ENCODE measurements at regions not wholly inside any gene's neighbourhood (a gene's known extent, or its start where the extent isn't known, plus 50 kb on each side); places are given as distances from the start of the nearest gene placed in this dataset.
A peak's percentile ranks its signal among the peaks of the same experiment; 100 is the strongest.

- FAIRE-seq (no peak), DNase-seq (no peak)
- no peak overlapping the region for H3K27ac ChIP-seq (ENCODE audit: low read depth in 1 of 3, low read length in 2 of 3)
- H3K27me3 ChIP-seq (ENCODE audit: control insufficient read depth in 3 of 3, insufficient read depth in 3 of 3, low read length in 3 of 3): no peaks in the 10 kb centered on the region
- no peaks in the 10 kb centered on the region for H3K36me3 ChIP-seq (ENCODE audit: control insufficient read depth in 3 of 3, insufficient read depth in 2 of 3, low read depth in 1 of 3, low read length in 3 of 3)
- H3K4me1 ChIP-seq (ENCODE audit: control insufficient read depth in 3 of 3, insufficient read depth in 2 of 3, low read depth in 1 of 3, low read length in 2 of 3): no peaks in the 10 kb centered on the region
- no peak overlapping the region for H3K4me3 ChIP-seq (ENCODE audit: low read depth in 1 of 3, low read length in 3 of 3)
- H3K9me3 ChIP-seq (ENCODE audit: control insufficient read depth in 2 of 2, insufficient read depth in 1 of 2, low read depth in 1 of 2, low read length in 1 of 2): peaks cover 0 to 6% of the 10 kb centered on the region in 2 donors
- WGBS, 3 donors: 41 to 58% (median 50%) methylated on average over 1 of the region's 1 CpG
Measured at GRCh38 chr10:124253006-124253405, 159.6 kb upstream of the CHST15 start.

- no peaks in the 10 kb centered on the region for H3K27me3 ChIP-seq (ENCODE audit: control insufficient read depth in 3 of 3, insufficient read depth in 3 of 3, low read length in 3 of 3)
- no peaks in the 10 kb centered on the region for H3K4me1 ChIP-seq (ENCODE audit: control insufficient read depth in 3 of 3, insufficient read depth in 2 of 3, low read depth in 1 of 3, low read length in 2 of 3)
- WGBS, 3 donors: 72 to 84% (median 79%) methylated on average over 8 of the region's 8 CpGs
- H3K9me3 ChIP-seq (ENCODE audit: control insufficient read depth in 2 of 2, insufficient read depth in 1 of 2, low read depth in 1 of 2, low read length in 1 of 2): peaks cover 0 to 6% of the 10 kb centered on the region in 2 donors
- DNase-seq (no peak), FAIRE-seq (no peak)
- no peak overlapping the region for H3K4me3 ChIP-seq (ENCODE audit: low read depth in 1 of 3, low read length in 3 of 3)
- no peak overlapping the region for H3K27ac ChIP-seq (ENCODE audit: low read depth in 1 of 3, low read length in 2 of 3)
- no peaks in the 10 kb centered on the region for H3K36me3 ChIP-seq (ENCODE audit: control insufficient read depth in 3 of 3, insufficient read depth in 2 of 3, low read depth in 1 of 3, low read length in 3 of 3)
Measured at GRCh38 chr10:124252097-124252715, 158.8 kb upstream of the CHST15 start.

- Histone ChIP-seq H3K36me3 (ENCODE audit: control insufficient read depth in 3 of 3, insufficient read depth in 2 of 3, low read depth in 1 of 3, low read length in 3 of 3) (no peaks in the 10 kb centered on the region), H3K4me3 (ENCODE audit: low read depth in 1 of 3, low read length in 3 of 3) (no peak overlapping the region), H3K4me1 (ENCODE audit: control insufficient read depth in 3 of 3, insufficient read depth in 2 of 3, low read depth in 1 of 3, low read length in 2 of 3) (no peaks in the 10 kb centered on the region), H3K9me3 (ENCODE audit: control insufficient read depth in 2 of 2, insufficient read depth in 1 of 2, low read depth in 1 of 2, low read length in 1 of 2) (peaks cover 0 to 6% of the 10 kb centered on the region in 2 donors), H3K27ac (ENCODE audit: low read depth in 1 of 3, low read length in 2 of 3) (no peak overlapping the region), H3K27me3 (ENCODE audit: control insufficient read depth in 3 of 3, insufficient read depth in 3 of 3, low read length in 3 of 3) (no peaks in the 10 kb centered on the region)
- FAIRE-seq (no peak), DNase-seq (peak in 1 of 2 donors; percentile 7)
- 8 to 35% (median 10%) methylated on average over 4 of the region's 4 CpGs for WGBS, 3 donors
Measured at GRCh38 chr10:124251317-124252065, 158.1 kb upstream of the CHST15 start.

GRCh38 chr10:124250506-124250905 is 157.1 kb upstream of the CHST15 start:
- Histone ChIP-seq H3K4me1 (ENCODE audit: control insufficient read depth in 3 of 3, insufficient read depth in 2 of 3, low read depth in 1 of 3, low read length in 2 of 3) (no peaks in the 10 kb centered on the region), H3K27ac (ENCODE audit: low read depth in 1 of 3, low read length in 2 of 3) (no peak overlapping the region), H3K9me3 (ENCODE audit: control insufficient read depth in 2 of 2, insufficient read depth in 1 of 2, low read depth in 1 of 2, low read length in 1 of 2) (peaks cover 0 to 6% of the 10 kb centered on the region in 2 donors), H3K4me3 (ENCODE audit: low read depth in 1 of 3, low read length in 3 of 3) (no peak overlapping the region), H3K27me3 (ENCODE audit: control insufficient read depth in 3 of 3, insufficient read depth in 3 of 3, low read length in 3 of 3) (no peaks in the 10 kb centered on the region), H3K36me3 (ENCODE audit: control insufficient read depth in 3 of 3, insufficient read depth in 2 of 3, low read depth in 1 of 3, low read length in 3 of 3) (no peaks in the 10 kb centered on the region)
- WGBS, 3 donors: 79 to 89% (median 87%) methylated on average over 6 of the region's 6 CpGs
- DNase-seq (no peak), FAIRE-seq (no peak)

- FAIRE-seq (no peak), DNase-seq (no peak)
- H3K27me3 ChIP-seq (ENCODE audit: control insufficient read depth in 3 of 3, insufficient read depth in 3 of 3, low read length in 3 of 3): no peaks in the 10 kb centered on the region
- H3K9me3 ChIP-seq (ENCODE audit: control insufficient read depth in 2 of 2, insufficient read depth in 1 of 2, low read depth in 1 of 2, low read length in 1 of 2): peaks cover 0 to 3% of the 10 kb centered on the region in 2 donors
- no peak overlapping the region for H3K27ac ChIP-seq (ENCODE audit: low read depth in 1 of 3, low read length in 2 of 3)
- H3K4me3 ChIP-seq (ENCODE audit: low read depth in 1 of 3, low read length in 3 of 3): no peak overlapping the region
- no peaks in the 10 kb centered on the region for H3K4me1 ChIP-seq (ENCODE audit: control insufficient read depth in 3 of 3, insufficient read depth in 2 of 3, low read depth in 1 of 3, low read length in 2 of 3)
- H3K36me3 ChIP-seq (ENCODE audit: control insufficient read depth in 3 of 3, insufficient read depth in 2 of 3, low read depth in 1 of 3, low read length in 3 of 3): no peaks in the 10 kb centered on the region
- 77 to 85% (median 83%) methylated on average over 8 of the region's 8 CpGs for WGBS, 3 donors
Measured at GRCh38 chr10:124249812-124250432, 156.5 kb upstream of the CHST15 start.

- no peak overlapping the region for H3K4me3 ChIP-seq (ENCODE audit: low read depth in 1 of 3, low read length in 3 of 3)
- no peak overlapping the region for H3K27ac ChIP-seq (ENCODE audit: low read depth in 1 of 3, low read length in 2 of 3)
- 48 to 76% (median 59%) methylated on average over 6 of the region's 6 CpGs for WGBS, 3 donors
- no peaks in the 10 kb centered on the region for H3K36me3 ChIP-seq (ENCODE audit: control insufficient read depth in 3 of 3, insufficient read depth in 2 of 3, low read depth in 1 of 3, low read length in 3 of 3)
- H3K9me3 ChIP-seq (ENCODE audit: control insufficient read depth in 2 of 2, insufficient read depth in 1 of 2, low read depth in 1 of 2, low read length in 1 of 2): no peaks in the 10 kb centered on the region
- no peaks in the 10 kb centered on the region for H3K27me3 ChIP-seq (ENCODE audit: control insufficient read depth in 3 of 3, insufficient read depth in 3 of 3, low read length in 3 of 3)
- FAIRE-seq (no peak), DNase-seq (no peak)
- no peaks in the 10 kb centered on the region for H3K4me1 ChIP-seq (ENCODE audit: control insufficient read depth in 3 of 3, insufficient read depth in 2 of 3, low read depth in 1 of 3, low read length in 2 of 3)
Measured at GRCh38 chr10:124249196-124249595, 155.8 kb upstream of the CHST15 start.

- Histone ChIP-seq H3K27me3 (ENCODE audit: control insufficient read depth in 3 of 3, insufficient read depth in 3 of 3, low read length in 3 of 3) (no peaks in the 10 kb centered on the region), H3K9me3 (ENCODE audit: control insufficient read depth in 2 of 2, insufficient read depth in 1 of 2, low read depth in 1 of 2, low read length in 1 of 2) (no peaks in the 10 kb centered on the region), H3K36me3 (ENCODE audit: control insufficient read depth in 3 of 3, insufficient read depth in 2 of 3, low read depth in 1 of 3, low read length in 3 of 3) (no peaks in the 10 kb centered on the region), H3K4me1 (ENCODE audit: control insufficient read depth in 3 of 3, insufficient read depth in 2 of 3, low read depth in 1 of 3, low read length in 2 of 3) (no peaks in the 10 kb centered on the region), H3K4me3 (ENCODE audit: low read depth in 1 of 3, low read length in 3 of 3) (no peak overlapping the region), H3K27ac (ENCODE audit: low read depth in 1 of 3, low read length in 2 of 3) (no peak overlapping the region)
- DNase-seq (no peak), FAIRE-seq (no peak)
- WGBS, 3 donors: 59 to 77% (median 68%) methylated on average over 18 of the region's 18 CpGs
Measured at GRCh38 chr10:124248056-124249045, 155.0 kb upstream of the CHST15 start.

Measured in small intestine (tissue), 7 donors.